ENCODE measurements at regions not wholly inside any gene's neighbourhood (a gene's known extent, or its start where the extent isn't known, plus 50 kb on each side); places are given as distances from the start of the nearest gene placed in this dataset.

GRCh38 chr1:227399152-227399730 lies 80.9 kb upstream of the CDC42BPA start:
- intact Hi-C loops (cut with micrococcal nuclease), result no loop called here
- no peaks in the 10 kb centered on the region for H4K20me1 ChIP-seq (ENCODE audit: insufficient read depth)
- H3K36me3 ChIP-seq (ENCODE audit: control insufficient read depth in 1 of 2, insufficient read depth in 2 of 2, low read length in 2 of 2), result no peaks in the 10 kb centered on the region
- ChIA-PET CTCF (no interaction called here), RAD21 (ENCODE audit: low non-redundant PET in 1 of 2, low total read pairs in 2 of 2, uncharacterized antibody in 2 of 2, unreplicated experiment in 2 of 2) (no interaction called here), POLR2A (no interaction called here)
- H3K9ac ChIP-seq (ENCODE audit: low read length), result no peak overlapping the region
- no TSS peak for BruUV-seq (replicated peaks)
- H3K27ac ChIP-seq (ENCODE audit: low read depth, low read length), result no peak overlapping the region
- no peaks in the 10 kb centered on the region for H3K79me2 ChIP-seq (ENCODE audit: insufficient read depth, low read length)
- no peak for ATAC-seq
- H3K9me3 ChIP-seq (ENCODE audit: control insufficient read depth in 1 of 2, insufficient read depth in 1 of 2, low read depth in 1 of 2, low read length in 2 of 2), result no peaks in the 10 kb centered on the region
- no peak for TF ChIP-seq MAX (IDR thresholded peaks at IDR 0.05)
- no peak for TF ChIP-seq JUND (IDR thresholded peaks at IDR 0.05)
- TF ChIP-seq EZH2 (IDR thresholded peaks at IDR 0.05), result no peak
- H3K27me3 ChIP-seq (ENCODE audit: insufficient read depth, low read length), result no peaks in the 10 kb centered on the region
- peak overlapping the region; percentile 73 for H2AFZ ChIP-seq (ENCODE audit: low read depth, low read length, poor library complexity, severe bottlenecking)
- no peak for DNase-seq (ENCODE audit: low read depth, low spot score)
- peaks cover 23 to 54% of the 10 kb centered on the region in 2 experiments for H3K4me1 ChIP-seq (ENCODE audit: control insufficient read depth in 1 of 2, insufficient read depth in 2 of 2, low read length in 2 of 2)
- H3K4me3 ChIP-seq (replicated peaks in 1 of 2; ENCODE audit: low read depth in 1 of 2, low read length in 2 of 2), result no peak overlapping the region
- H3K9me2 ChIP-seq (ENCODE audit: insufficient read depth), result no peaks in the 10 kb centered on the region
- H3K4me2 ChIP-seq (ENCODE audit: low read length), result no peak overlapping the region

GRCh38 chr1:227397354-227397978 lies 79.2 kb upstream of the CDC42BPA start:
- TF ChIP-seq CBX3 (IDR thresholded peaks at IDR 0.05; ENCODE audit: low read depth), result 0 out of 2 replicates have a peak, but pooled peaks have one; percentile 12
- TF ChIP-seq REST (IDR thresholded peaks at IDR 0.05; ENCODE audit: low read depth), result no peak
- no peak for TF ChIP-seq EGR1 (IDR thresholded peaks at IDR 0.05; ENCODE audit: low read depth)
- no peak for TF ChIP-seq RAD21 (IDR thresholded peaks at IDR 0.05; ENCODE audit: low read depth)
- H3K4me1 ChIP-seq (ENCODE audit: control insufficient read depth in 1 of 2, insufficient read depth in 2 of 2, low read length in 2 of 2), result peaks cover 23 to 63% of the 10 kb centered on the region in 2 experiments
- no TSS peak for BruUV-seq (replicated peaks)
- peak overlapping the region; percentile 74 for H2AFZ ChIP-seq (ENCODE audit: low read depth, low read length, poor library complexity, severe bottlenecking)
- DNase-seq (ENCODE audit: low read depth, low spot score) (no peak), ATAC-seq (no peak; the same call in 1 of the 2 replicates)
- H3K4me3 ChIP-seq (replicated peaks in 1 of 2; ENCODE audit: low read depth in 1 of 2, low read length in 2 of 2), result peak overlapping the region in 1 of 2 experiments; percentile 43; a peak in 1 of 4 replicates
- CTCF ChIA-PET, result no interaction called here
- no peaks in the 10 kb centered on the region for H3K27me3 ChIP-seq (ENCODE audit: insufficient read depth, low read length)
- H3K4me2 ChIP-seq (ENCODE audit: low read length), result peak overlapping the region; percentile 74
- peak overlapping the region; percentile 34; the same call in 1 of the 2 replicates for H3K9ac ChIP-seq (ENCODE audit: low read length)
- H3K9me3 ChIP-seq (ENCODE audit: control insufficient read depth in 1 of 2, insufficient read depth in 1 of 2, low read depth in 1 of 2, low read length in 2 of 2), result no peaks in the 10 kb centered on the region
- H3K27ac ChIP-seq (ENCODE audit: low read depth, low read length), result peak overlapping the region; percentile 70; the same call in 1 of the 2 replicates
- H3K36me3 ChIP-seq (ENCODE audit: control insufficient read depth in 1 of 2, insufficient read depth in 2 of 2, low read length in 2 of 2), result no peaks in the 10 kb centered on the region
- no peaks in the 10 kb centered on the region for H4K20me1 ChIP-seq (ENCODE audit: insufficient read depth)
- H3K79me2 ChIP-seq (ENCODE audit: insufficient read depth, low read length), result no peaks in the 10 kb centered on the region
- intact Hi-C loops (cut with micrococcal nuclease), result no loop called here
- H3K9me2 ChIP-seq (ENCODE audit: insufficient read depth), result no peaks in the 10 kb centered on the region
- RAD21 ChIA-PET (ENCODE audit: low non-redundant PET in 1 of 2, low total read pairs in 2 of 2, uncharacterized antibody in 2 of 2, unreplicated experiment in 2 of 2), result no interaction called here
- POLR2A ChIA-PET, result no interaction called here
